ENCODE measurements at regions not wholly inside any gene's neighbourhood (a gene's known extent, or its start where the extent isn't known, plus 50 kb on each side); places are given as distances from the start of the nearest gene placed in this dataset.

DNA sequence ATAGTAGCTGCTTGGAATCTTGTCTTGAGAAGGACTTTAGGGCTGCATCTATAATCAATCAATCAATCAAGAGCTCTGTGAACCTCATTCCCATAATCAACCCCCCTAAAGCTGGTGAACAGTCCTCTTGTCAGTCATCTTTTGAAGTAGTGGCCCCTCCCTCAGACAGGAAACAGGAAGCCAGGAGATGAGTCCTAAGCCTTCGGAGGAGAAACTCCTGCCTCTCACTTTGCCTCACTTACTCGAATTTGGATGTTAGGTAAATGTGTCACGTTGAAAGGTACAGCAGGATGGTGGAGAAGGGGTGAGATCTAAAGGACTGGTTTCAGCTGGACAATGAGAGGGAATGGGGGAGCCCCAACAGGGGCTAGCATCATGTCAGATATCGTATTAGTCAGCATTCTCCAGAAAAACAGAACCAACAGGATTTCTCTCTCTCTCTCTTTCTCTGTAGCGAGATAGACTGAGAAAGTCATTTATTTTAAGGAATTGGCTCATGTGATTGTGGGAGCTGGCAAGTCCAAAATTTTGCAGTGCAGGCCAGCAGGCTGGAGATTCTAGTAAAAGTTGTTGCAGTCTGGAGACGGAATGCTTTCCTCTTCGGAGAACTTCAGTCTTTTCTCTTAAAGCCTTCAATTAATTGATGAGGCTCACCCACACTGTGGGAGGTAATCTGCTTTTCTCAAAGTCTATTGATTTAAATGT is 144.4 kb upstream of the PWP1 start:
- TF ChIP-seq SP1 (IDR thresholded peaks at IDR 0.05) (no peak), FOXM1 (IDR thresholded peaks at IDR 0.05; ENCODE audit: borderline replicate concordance) (no peak), ELF4 (IDR thresholded peaks at IDR 0.05) (no peak)
